ENCODE measurements at regions not wholly inside any gene's neighbourhood (a gene's known extent, or its start where the extent isn't known, plus 50 kb on each side); places are given as distances from the start of the nearest gene placed in this dataset.

- Histone ChIP-seq H3K9me3 (ENCODE audit: control insufficient read depth, low read depth, low read length) (no peaks in the 10 kb centered on the region), H3K36me3 (ENCODE audit: control insufficient read depth in 2 of 2, extremely low read depth in 1 of 2, insufficient read depth in 2 of 2, low read length in 2 of 2) (no peaks in the 10 kb centered on the region), H3K4me2 (ENCODE audit: control insufficient read depth, extremely low read depth, insufficient read depth, low read depth, low read length) (no peak overlapping the region), H4K20me1 (ENCODE audit: control insufficient read depth, extremely low read depth, insufficient read depth, low read length) (no peaks in the 10 kb centered on the region), H3K27me3 (ENCODE audit: control insufficient read depth, extremely low read depth, insufficient read depth, low read length) (no peaks in the 10 kb centered on the region), H3K9me1 (ENCODE audit: control insufficient read depth, extremely low read depth, insufficient read depth, low read length) (no peaks in the 10 kb centered on the region), H3K79me2 (ENCODE audit: control insufficient read depth, insufficient read depth, low read length) (no peaks in the 10 kb centered on the region), H3K9ac (ENCODE audit: control insufficient read depth, extremely low read depth, insufficient read depth, low read length) (no peak overlapping the region), H3K4me3 (ENCODE audit: control insufficient read depth in 2 of 3, extremely low read depth in 1 of 3, insufficient read depth in 2 of 3, low read depth in 1 of 3, low read length in 3 of 3) (no peak overlapping the region), H3K4me1 (ENCODE audit: control insufficient read depth, extremely low read depth, insufficient read depth, low read length) (no peaks in the 10 kb centered on the region), H2AFZ (ENCODE audit: control insufficient read depth, low read length) (no peak overlapping the region), H3K27ac (ENCODE audit: control insufficient read depth, insufficient read depth, low read length) (no peak overlapping the region)
- no peak for TF ChIP-seq EZH2 (IDR thresholded peaks at IDR 0.05; ENCODE audit: low read length)
- DNase-seq (ENCODE audit: low read depth, low spot score) = no peak
- no peak for FAIRE-seq
- dilution Hi-C loops (cut with MboI; ENCODE audit: extremely low pct_ligation_motif_present, low sequenced_read_pairs) = no loop called here
Observed at GRCh38 chr15:56844892-56845291, 73.6 kb upstream of the TCF12 start.

DNA sequence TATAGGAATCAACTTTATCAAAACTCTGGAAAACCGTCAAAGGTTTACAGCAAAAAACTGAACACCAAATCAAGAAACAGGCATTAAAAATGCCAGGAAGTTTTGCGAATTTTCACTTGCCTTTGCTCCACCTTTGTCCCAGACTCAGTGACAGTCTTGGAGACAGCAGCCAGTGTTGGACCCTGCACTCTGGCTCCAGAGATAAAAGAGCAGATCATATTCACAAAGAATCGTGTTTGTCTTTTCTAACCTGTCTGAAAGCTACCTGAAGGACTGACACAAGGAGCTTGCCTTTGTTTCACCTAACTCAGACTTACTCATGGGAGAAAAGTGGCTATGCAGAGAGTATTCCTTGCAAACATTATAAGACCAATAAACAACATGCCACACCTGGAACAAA lies 74.0 kb upstream of the TCF12 start:
- dilution Hi-C loops (cut with MboI; ENCODE audit: extremely low pct_ligation_motif_present, low sequenced_read_pairs) = no loop called here
- FAIRE-seq (peak; percentile 29), DNase-seq (ENCODE audit: low read depth, low spot score) (no peak)
- Histone ChIP-seq H3K27ac (ENCODE audit: control insufficient read depth, insufficient read depth, low read length) (no peak overlapping the region), H3K4me3 (ENCODE audit: control insufficient read depth in 2 of 3, extremely low read depth in 1 of 3, insufficient read depth in 2 of 3, low read depth in 1 of 3, low read length in 3 of 3) (no peak overlapping the region), H3K4me1 (ENCODE audit: control insufficient read depth, extremely low read depth, insufficient read depth, low read length) (no peaks in the 10 kb centered on the region), H3K79me2 (ENCODE audit: control insufficient read depth, insufficient read depth, low read length) (no peaks in the 10 kb centered on the region), H3K36me3 (ENCODE audit: control insufficient read depth in 2 of 2, extremely low read depth in 1 of 2, insufficient read depth in 2 of 2, low read length in 2 of 2) (no peaks in the 10 kb centered on the region), H3K27me3 (ENCODE audit: control insufficient read depth, extremely low read depth, insufficient read depth, low read length) (no peaks in the 10 kb centered on the region), H2AFZ (ENCODE audit: control insufficient read depth, low read length) (no peak overlapping the region), H3K4me2 (ENCODE audit: control insufficient read depth, extremely low read depth, insufficient read depth, low read depth, low read length) (no peak overlapping the region), H4K20me1 (ENCODE audit: control insufficient read depth, extremely low read depth, insufficient read depth, low read length) (no peaks in the 10 kb centered on the region), H3K9me1 (ENCODE audit: control insufficient read depth, extremely low read depth, insufficient read depth, low read length) (no peaks in the 10 kb centered on the region), H3K9me3 (ENCODE audit: control insufficient read depth, low read depth, low read length) (no peaks in the 10 kb centered on the region), H3K9ac (ENCODE audit: control insufficient read depth, extremely low read depth, insufficient read depth, low read length) (no peak overlapping the region)
- TF ChIP-seq, protein P1, sequence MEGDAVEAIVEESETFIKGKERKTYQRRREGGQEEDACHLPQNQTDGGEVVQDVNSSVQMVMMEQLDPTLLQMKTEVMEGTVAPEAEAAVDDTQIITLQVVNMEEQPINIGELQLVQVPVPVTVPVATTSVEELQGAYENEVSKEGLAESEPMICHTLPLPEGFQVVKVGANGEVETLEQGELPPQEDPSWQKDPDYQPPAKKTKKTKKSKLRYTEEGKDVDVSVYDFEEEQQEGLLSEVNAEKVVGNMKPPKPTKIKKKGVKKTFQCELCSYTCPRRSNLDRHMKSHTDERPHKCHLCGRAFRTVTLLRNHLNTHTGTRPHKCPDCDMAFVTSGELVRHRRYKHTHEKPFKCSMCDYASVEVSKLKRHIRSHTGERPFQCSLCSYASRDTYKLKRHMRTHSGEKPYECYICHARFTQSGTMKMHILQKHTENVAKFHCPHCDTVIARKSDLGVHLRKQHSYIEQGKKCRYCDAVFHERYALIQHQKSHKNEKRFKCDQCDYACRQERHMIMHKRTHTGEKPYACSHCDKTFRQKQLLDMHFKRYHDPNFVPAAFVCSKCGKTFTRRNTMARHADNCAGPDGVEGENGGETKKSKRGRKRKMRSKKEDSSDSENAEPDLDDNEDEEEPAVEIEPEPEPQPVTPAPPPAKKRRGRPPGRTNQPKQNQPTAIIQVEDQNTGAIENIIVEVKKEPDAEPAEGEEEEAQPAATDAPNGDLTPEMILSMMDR (optimal IDR thresholded peaks at IDR 0.05 in 1 of 3, IDR thresholded peaks at IDR 0.05 in 1 of 3, conservative IDR thresholded peaks at IDR 0.05 in 1 of 3; ENCODE audit: extremely low read depth in 1 of 3, insufficient read depth in 2 of 3, low read length in 3 of 3) = no peak
- TF ChIP-seq EZH2 (IDR thresholded peaks at IDR 0.05; ENCODE audit: low read length) = no peak

DNA sequence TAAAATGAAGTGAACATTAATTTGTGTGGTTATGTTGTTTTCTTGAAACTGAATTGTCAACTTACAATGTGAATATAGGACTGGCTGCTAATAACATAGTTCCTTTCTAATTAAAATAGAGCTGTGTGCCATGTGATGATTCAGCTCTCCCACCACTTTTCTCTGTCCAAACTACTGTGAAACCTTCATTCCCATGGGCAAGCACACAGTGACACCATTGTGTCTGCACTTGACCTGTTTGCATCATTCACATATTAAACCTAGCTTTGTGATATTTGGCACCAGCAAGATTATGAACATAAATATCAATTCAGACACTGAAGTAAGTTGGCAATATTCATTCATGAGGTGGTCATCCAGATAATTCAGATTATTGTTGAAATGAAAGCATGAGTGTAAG lies 78.8 kb upstream of the TCF12 start:
- Histone ChIP-seq H3K9ac (ENCODE audit: control insufficient read depth, extremely low read depth, insufficient read depth, low read length) (no peak overlapping the region), H3K36me3 (ENCODE audit: control insufficient read depth in 2 of 2, extremely low read depth in 1 of 2, insufficient read depth in 2 of 2, low read length in 2 of 2) (no peaks in the 10 kb centered on the region), H3K27me3 (ENCODE audit: control insufficient read depth, extremely low read depth, insufficient read depth, low read length) (no peaks in the 10 kb centered on the region), H4K20me1 (ENCODE audit: control insufficient read depth, extremely low read depth, insufficient read depth, low read length) (no peaks in the 10 kb centered on the region), H2AFZ (ENCODE audit: control insufficient read depth, low read length) (no peak overlapping the region), H3K4me1 (ENCODE audit: control insufficient read depth, extremely low read depth, insufficient read depth, low read length) (no peaks in the 10 kb centered on the region), H3K9me3 (ENCODE audit: control insufficient read depth, low read depth, low read length) (no peaks in the 10 kb centered on the region), H3K27ac (ENCODE audit: control insufficient read depth, insufficient read depth, low read length) (no peak overlapping the region), H3K9me1 (ENCODE audit: control insufficient read depth, extremely low read depth, insufficient read depth, low read length) (no peaks in the 10 kb centered on the region), H3K79me2 (ENCODE audit: control insufficient read depth, insufficient read depth, low read length) (no peaks in the 10 kb centered on the region), H3K4me3 (ENCODE audit: control insufficient read depth in 2 of 3, extremely low read depth in 1 of 3, insufficient read depth in 2 of 3, low read depth in 1 of 3, low read length in 3 of 3) (no peak overlapping the region), H3K4me2 (ENCODE audit: control insufficient read depth, extremely low read depth, insufficient read depth, low read depth, low read length) (no peak overlapping the region)
- FAIRE-seq = no peak
- dilution Hi-C loops (cut with MboI; ENCODE audit: extremely low pct_ligation_motif_present, low sequenced_read_pairs) = no loop called here
- no peak for TF ChIP-seq EZH2 (IDR thresholded peaks at IDR 0.05; ENCODE audit: low read length)
- TF ChIP-seq, protein P1 (optimal IDR thresholded peaks at IDR 0.05 in 1 of 3, IDR thresholded peaks at IDR 0.05 in 1 of 3, conservative IDR thresholded peaks at IDR 0.05 in 1 of 3; ENCODE audit: extremely low read depth in 1 of 3, insufficient read depth in 2 of 3, low read length in 3 of 3) = no peak
- DNase-seq (ENCODE audit: low read depth, low spot score) = no peak
